Glutamatergic neuron (in vitro differentiated cells): ENCODE measurements at regions not wholly inside any gene's neighbourhood (a gene's known extent, or its start where the extent isn't known, plus 50 kb on each side); places are given as distances from the start of the nearest gene placed in this dataset.
"Not testable (repeated sequence)": the region's sequence is repeated elsewhere in the genome, so short reads cannot be mapped to it uniquely, and the experiment has no call there.

ENCODE experiments used
- DNase-seq: peaks from one replicate; pipeline ENCODE4 v3.0.0; 2022
- H3K27ac Mint-ChIP-seq: one replicate; pipeline ENCODE4 v1.8.0; 2020; ENCODE audit warnings: mild to moderate bottlenecking, mixed read lengths, inconsistent platforms; ENCODE audit not compliant: unreplicated experiment
- H3K27me3 Mint-ChIP-seq: one replicate; pipeline ENCODE4 v1.8.0; 2020; ENCODE audit warnings: mild to moderate bottlenecking, moderate library complexity, mixed read lengths, inconsistent platforms; ENCODE audit not compliant: unreplicated experiment
- H3K36me3 Mint-ChIP-seq: one replicate; pipeline ENCODE4 v1.8.0; 2020; ENCODE audit warnings: mild to moderate bottlenecking, mixed read lengths, inconsistent platforms; ENCODE audit not compliant: unreplicated experiment
- H3K4me1 Mint-ChIP-seq: one replicate; pipeline ENCODE4 v1.8.0; 2020; ENCODE audit warnings: mild to moderate bottlenecking, low read depth, mixed read lengths, inconsistent platforms; ENCODE audit not compliant: unreplicated experiment
- H3K4me3 Mint-ChIP-seq: one replicate; pipeline ENCODE4 v1.8.0; 2020; ENCODE audit warnings: mild to moderate bottlenecking, mixed read lengths, inconsistent platforms; ENCODE audit not compliant: unreplicated experiment
- H3K9me3 Mint-ChIP-seq: one replicate; pipeline ENCODE4 v1.8.0; 2020; ENCODE audit warnings: mild to moderate bottlenecking, moderate library complexity, mixed read lengths, inconsistent platforms; ENCODE audit not compliant: unreplicated experiment
- CTCF ChIP-seq: fragments of 200-600 bp; sonication (generic); IDR thresholded peaks from one replicate; pipeline ENCODE4 v1.5.0; 2021; ENCODE audit not compliant: partially characterized antibody, unreplicated experiment

- no peaks in the 10 kb centered on the region for H3K27me3 Mint-ChIP-seq
- no peak for TF ChIP-seq CTCF
- no peak overlapping the region for H3K27ac Mint-ChIP-seq
- no peaks in the 10 kb centered on the region for H3K9me3 Mint-ChIP-seq
- H3K36me3 Mint-ChIP-seq = no peaks in the 10 kb centered on the region
- H3K4me1 Mint-ChIP-seq = no peaks in the 10 kb centered on the region
- no peak overlapping the region for H3K4me3 Mint-ChIP-seq
- no peak for DNase-seq
These were observed 595.2 kb upstream of the TBL1XR1 start for GRCh38 chr3:177792311-177793030.

- Mint-ChIP-seq H3K27ac (no peak overlapping the region), H3K4me3 (no peak overlapping the region), H3K9me3 (no peaks in the 10 kb centered on the region), H3K27me3 (no peaks in the 10 kb centered on the region), H3K36me3 (no peaks in the 10 kb centered on the region), H3K4me1 (no peaks in the 10 kb centered on the region)
- no peak for DNase-seq
- TF ChIP-seq CTCF = no peak
These were observed 596.2 kb upstream of the TBL1XR1 start for GRCh38 chr3:177793451-177793850.

GRCh38 chr3:177795216-177795615 lies 597.9 kb upstream of the TBL1XR1 start:
- H3K4me3 Mint-ChIP-seq = no peak overlapping the region

GRCh38 chr3:177795859-177796258 lies 598.6 kb upstream of the TBL1XR1 start:
- H3K9me3 Mint-ChIP-seq = no peaks in the 10 kb centered on the region
- H3K36me3 Mint-ChIP-seq = no peaks in the 10 kb centered on the region
- H3K4me1 Mint-ChIP-seq = no peaks in the 10 kb centered on the region
- no peak for DNase-seq
- H3K4me3 Mint-ChIP-seq = no peak overlapping the region
- H3K27ac Mint-ChIP-seq = no peak overlapping the region
- peaks cover 1% of the 10 kb centered on the region for H3K27me3 Mint-ChIP-seq
- TF ChIP-seq CTCF = no peak

More at GRCh38 chr3:177795216-177795615, 597.9 kb upstream of the TBL1XR1 start:
- Mint-ChIP-seq H3K27me3 (peaks cover 1% of the 10 kb centered on the region), H3K36me3 (no peaks in the 10 kb centered on the region), H3K27ac (no peak overlapping the region), H3K9me3 (no peaks in the 10 kb centered on the region), H3K4me1 (no peaks in the 10 kb centered on the region)
- no peak for TF ChIP-seq CTCF
- DNase-seq = no peak

GRCh38 chr3:177800147-177800546 lies 602.9 kb upstream of the TBL1XR1 start:
- H3K36me3 Mint-ChIP-seq, DNase-seq, H3K9me3 Mint-ChIP-seq, H3K27me3 Mint-ChIP-seq, H3K27ac Mint-ChIP-seq, H3K4me1 Mint-ChIP-seq, H3K4me3 Mint-ChIP-seq: not testable (repeated sequence)
